Limb (tissue), 2 donors: ENCODE measurements at regions not wholly inside any gene's neighbourhood (a gene's known extent, or its start where the extent isn't known, plus 50 kb on each side); places are given as distances from the start of the nearest gene placed in this dataset.

ENCODE experiments used
- DNase-seq, 2 donors: peaks; one replicate each; pipeline ENCODE4 v3.0.0-alpha.2; 2016; ENCODE audit errors: extremely low spot score in 2 of 2

GRCh38 chr16:9679213-9679767, 502.9 kb downstream of the GRIN2A start:
- DNase-seq = peak in 1 of 2 donors; percentile 21

DNA sequence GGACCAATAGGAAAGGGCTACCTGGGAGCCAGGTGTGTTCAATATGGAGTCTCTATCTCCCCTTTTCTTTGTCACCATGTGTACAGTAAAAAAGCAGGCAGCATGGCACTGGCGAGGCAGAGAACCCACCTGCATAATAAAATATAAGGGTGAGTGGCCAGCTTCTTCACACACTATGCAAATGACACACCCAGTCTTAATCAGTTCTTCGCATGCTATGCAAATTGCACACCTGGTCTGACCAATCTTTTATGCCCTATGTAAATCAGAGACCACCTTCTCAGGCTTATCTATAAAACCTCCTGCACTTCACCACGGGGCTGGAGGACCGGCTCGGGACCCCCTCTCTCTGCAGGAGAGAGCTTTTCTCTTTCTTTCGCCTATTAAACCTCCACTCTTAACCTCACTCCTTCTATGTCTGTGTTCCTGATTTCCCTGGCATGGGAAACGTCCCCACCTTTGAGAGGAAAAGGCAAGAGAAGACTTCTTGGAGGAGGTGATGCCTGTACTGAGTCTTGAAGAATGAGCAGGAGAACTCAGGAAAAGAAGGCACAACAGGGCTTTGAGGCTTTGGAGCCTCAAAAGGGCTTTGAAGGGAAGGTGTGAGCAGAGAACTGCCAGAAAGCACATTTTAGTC, 502.1 kb downstream of the GRIN2A start:
- DNase-seq = no peak

DNA sequence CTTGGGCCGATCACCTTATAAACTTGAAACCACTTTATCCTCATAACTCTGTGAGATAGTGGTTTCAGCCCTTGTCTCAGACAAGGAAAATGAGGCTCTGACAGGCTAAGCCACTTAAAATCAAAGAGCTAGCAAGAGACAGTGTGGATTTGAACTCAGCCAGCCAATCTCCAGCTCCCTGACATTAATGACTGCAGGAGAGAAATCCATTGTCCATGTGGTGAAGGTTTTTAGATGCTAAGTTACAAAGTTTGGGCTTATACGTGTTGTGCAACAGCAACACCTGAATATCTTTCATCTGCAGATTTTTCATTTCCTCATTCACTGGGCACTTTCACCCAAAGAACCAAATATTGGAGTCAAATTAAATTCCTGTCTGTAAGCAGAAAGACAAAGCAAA, 501.3 kb downstream of the GRIN2A start:
- no peak for DNase-seq

DNA sequence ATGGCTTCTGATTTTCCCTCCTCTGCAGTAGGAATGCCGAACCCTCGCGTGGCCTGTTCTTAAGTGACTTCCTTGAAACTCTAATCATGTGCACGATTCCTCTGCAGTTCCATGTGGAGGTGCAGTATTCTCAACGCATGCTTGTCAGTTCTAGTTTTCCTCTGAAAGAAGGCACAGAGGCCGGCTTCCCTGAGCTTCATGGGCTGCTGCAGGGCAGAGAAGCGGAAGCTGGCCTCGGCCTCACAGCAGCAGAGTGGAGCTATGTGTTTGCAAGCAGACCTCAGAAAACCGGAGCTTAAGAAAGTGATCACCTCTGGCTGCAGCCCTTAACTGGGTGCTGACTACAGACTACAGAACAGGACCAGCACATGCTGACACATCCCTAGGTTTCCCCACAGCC, 500.7 kb downstream of the GRIN2A start:
- no peak for DNase-seq

DNA sequence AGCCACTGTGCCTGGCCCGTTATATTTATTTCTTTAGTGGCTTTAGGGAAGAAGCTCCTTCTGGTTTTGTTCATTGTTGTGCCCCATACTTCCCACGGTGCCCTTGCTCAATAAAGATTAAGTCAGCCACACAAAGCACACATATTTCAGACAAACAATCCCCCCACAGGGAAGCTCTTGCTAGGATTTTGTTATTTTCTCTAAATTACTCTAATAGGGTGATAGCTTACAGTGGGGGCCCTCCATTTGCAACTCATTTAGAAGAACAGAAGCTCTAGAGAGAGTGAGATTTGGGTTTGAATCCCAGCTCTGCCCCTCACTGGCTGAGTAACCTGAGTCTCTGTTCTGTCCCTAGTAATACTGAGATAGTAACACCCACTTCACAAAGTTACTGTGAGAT, 499.9 kb downstream of the GRIN2A start:
- no peak for DNase-seq

DNA sequence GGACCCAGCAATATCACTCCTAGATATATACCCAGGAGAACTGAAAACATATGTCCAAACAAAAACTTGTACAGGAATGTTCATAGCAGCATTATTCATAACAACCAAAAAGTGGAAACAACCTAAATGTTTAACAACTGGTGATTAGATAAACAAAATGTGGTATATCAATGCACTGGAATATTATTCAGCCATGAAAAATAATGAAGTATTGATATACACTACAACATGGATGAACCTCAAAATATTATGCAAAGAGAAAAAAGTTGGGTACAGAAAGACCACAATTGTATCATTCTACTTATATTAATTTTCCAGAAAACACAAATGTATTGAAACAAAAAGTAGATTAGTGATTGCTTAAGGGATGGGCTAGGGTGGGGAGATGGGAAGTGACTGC, 498.6 kb downstream of the GRIN2A start:
- no peak for DNase-seq

GRCh38 chr16:9687737-9688319, 494.4 kb downstream of the GRIN2A start:
- DNase-seq = no peak

DNA sequence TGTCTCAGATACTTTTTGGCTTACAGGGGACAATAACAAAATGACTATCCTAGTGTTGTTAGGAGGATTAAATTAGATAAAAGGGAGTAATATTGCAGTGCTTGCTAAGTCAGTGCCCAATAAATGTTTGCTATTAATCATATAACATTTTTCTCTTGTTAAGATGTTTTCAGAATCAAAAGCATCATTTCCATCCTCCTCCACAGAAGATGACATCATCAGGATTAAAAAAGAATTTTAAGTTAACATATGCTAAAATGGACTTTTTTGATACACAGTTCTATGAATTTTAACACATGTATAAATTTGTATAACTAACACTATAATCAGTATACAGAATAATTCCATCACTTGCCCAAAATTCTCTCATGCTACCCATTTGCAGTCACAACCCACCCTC, 492.6 kb downstream of the GRIN2A start:
- no peak for DNase-seq

DNA sequence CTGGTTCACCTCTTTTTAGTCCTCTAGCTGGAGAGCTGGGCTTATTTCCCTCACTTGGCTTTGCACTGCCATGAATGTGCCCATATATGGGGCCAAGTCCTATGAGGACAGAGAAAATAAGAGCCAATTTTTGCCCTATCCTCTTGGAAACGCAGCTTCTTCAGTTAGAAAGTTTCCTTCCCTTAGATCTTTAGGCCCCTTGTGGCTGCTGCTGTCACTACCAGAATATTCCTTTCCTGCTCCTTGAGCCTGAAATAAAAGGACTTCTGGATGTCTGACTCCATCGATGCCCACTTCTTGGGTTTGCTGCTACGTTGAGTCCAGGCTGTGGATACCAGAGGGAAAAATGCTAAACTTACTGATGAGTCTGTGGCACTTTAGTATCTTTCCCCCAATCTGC, 487.1 kb downstream of the GRIN2A start:
- no peak for DNase-seq
